CMK (cell line): ENCODE measurements at regions not wholly inside any gene's neighbourhood (a gene's known extent, or its start where the extent isn't known, plus 50 kb on each side); places are given as distances from the start of the nearest gene placed in this dataset.

ENCODE experiments used
- DNase-seq: peaks from one replicate; pipeline ENCODE4 v3.0.0-alpha.2; 2010; ENCODE audit warnings: low read depth

- DNase-seq, result no peak
Observed at GRCh38 chr7:95668504-95669018, 72.2 kb upstream of the PDK4 start.

GRCh38 chr7:95662987-95663386 lies 66.7 kb upstream of the PDK4 start:
- no peak for DNase-seq

- no peak for DNase-seq
Observed at GRCh38 chr7:95660023-95660434, 63.7 kb upstream of the PDK4 start.

- no peak for DNase-seq
Observed at GRCh38 chr7:95658676-95659075, 62.4 kb upstream of the PDK4 start.

GRCh38 chr7:95649546-95649945 lies 53.2 kb upstream of the PDK4 start:
- no peak for DNase-seq

DNA sequence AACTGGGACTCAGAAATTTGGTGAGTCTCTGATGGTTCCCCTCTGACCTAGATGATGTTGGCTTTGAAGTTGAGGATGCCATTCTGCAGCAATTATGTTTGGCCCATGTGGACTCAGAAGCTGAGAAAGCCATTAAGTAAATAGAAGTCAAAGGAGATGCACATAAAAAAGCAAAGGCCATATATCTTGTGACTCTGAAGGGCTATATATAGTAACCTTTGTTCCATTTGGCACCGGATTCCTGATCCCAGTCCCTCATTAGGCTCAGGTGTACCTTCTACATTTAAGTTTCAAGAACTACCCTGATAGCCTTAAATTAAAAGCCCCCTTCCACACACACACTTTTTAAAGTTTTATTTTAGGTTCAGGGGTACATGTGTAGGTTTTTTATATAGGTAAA lies 50.0 kb upstream of the PDK4 start:
- DNase-seq, result no peak
